K562 (cell line): ENCODE measurements at regions not wholly inside any gene's neighbourhood (a gene's known extent, or its start where the extent isn't known, plus 50 kb on each side); places are given as distances from the start of the nearest gene placed in this dataset.

ENCODE experiments used
- ATAC-seq: fragments of 200-7000 bp; cut with Tn5 transposase; 3 replicates; pipeline ENCODE4 v1.9.1; 2020; ENCODE audit warnings: moderate library complexity
- BruUV-seq: library from RNA; stranded (reverse); fragments of 400-500 nt; replicated peaks from 2 replicates; lab custom pipeline; 2021; lab: Mats Ljungman, UMichigan
- CTCF ChIA-PET: fragments of 300-600 bp; formaldehyde crosslinking; extraction: SDS; loops from one replicate; lab custom pipeline; 2021; ENCODE audit warnings: low intra/inter-chr PET ratio; lab: Yijun Ruan, JAX
- POLR2A ChIA-PET: fragments of 300-600, 350-650 bp; sonication (Branson Sonifier 250); formaldehyde crosslinking; extraction: SDS; loops from one replicate; lab custom pipeline; 2021; ENCODE audit warnings: antibody characterized with exemption, inconsistent platforms; lab: Yijun Ruan, JAX
- DNase-seq, 4 experiments: peaks; one replicate each; pipeline versions ENCODE4 v3.0.0 to v3.0.0-alpha.2; 2011 to 2018; ENCODE audit warnings: low spot score in 3 of 4, mixed read lengths in 3 of 4; ENCODE audit errors: extremely low read depth in 1 of 4
- FAIRE-seq: peaks from 2 replicates; lab custom pipeline; 2011; peaks lifted over from hg19 to GRCh38; lab: Jason Lieb, UNC
- H2AFZ ChIP-seq: 2 replicates; pipeline ENCODE4 v1.6.0; 2011; ENCODE audit warnings: low read depth, low read length, control low read depth, inconsistent platforms
- H3K27ac ChIP-seq: fragments of 200-600 bp; 3 replicates; pipeline ENCODE4 v1.8.0; 2011; ENCODE audit warnings: low read depth, mild to moderate bottlenecking, control low read depth, inconsistent platforms, low read length, moderate library complexity, mixed read lengths; ENCODE audit errors: extremely low read depth
- H3K27me3 ChIP-seq, 2 experiments: fragments of 300-600 bp in 1 of 2; 2 replicates in 1 of 2; 3 replicates in 1 of 2; pipeline versions ENCODE4 v1.6.0 to v1.8.0; 2011; ENCODE audit warnings: inconsistent platforms in 2 of 2, low read length in 2 of 2, mild to moderate bottlenecking in 1 of 2, mixed read lengths in 1 of 2, moderate library complexity in 1 of 2; ENCODE audit not compliant: control insufficient read depth in 2 of 2, insufficient read depth in 2 of 2
- H3K36me3 ChIP-seq: fragments of 300-600 bp; 3 replicates; pipeline ENCODE4 v1.8.0; 2011; ENCODE audit warnings: mild to moderate bottlenecking, low read length, inconsistent platforms; ENCODE audit not compliant: control insufficient read depth, insufficient read depth
- H3K4me1 ChIP-seq, 2 experiments: fragments of 200-600 bp in 1 of 2; replicated peaks in 1 of 2; 2 replicates in 1 of 2; 3 replicates in 1 of 2; pipeline versions ENCODE4 v1.5.1 to v1.8.0; 2011; ENCODE audit warnings: inconsistent platforms in 2 of 2, low read length in 2 of 2, mild to moderate bottlenecking in 1 of 2, mixed read lengths in 1 of 2, moderate library complexity in 1 of 2; ENCODE audit not compliant: control insufficient read depth in 2 of 2, insufficient read depth in 2 of 2
- H3K4me2 ChIP-seq: 2 replicates; pipeline ENCODE4 v1.6.1; 2011; ENCODE audit warnings: low read length, control low read depth, inconsistent platforms, mixed read lengths; ENCODE audit not compliant: insufficient read depth
- H3K4me3 ChIP-seq: fragments of 200-600 bp; sonication (generic), shearing (Covaris generic); 2 replicates; pipeline ENCODE4 v1.5.1; 2016; ENCODE audit warnings: control low read depth, inconsistent platforms
- H3K79me2 ChIP-seq: fragments of 200-600 bp; 3 replicates; pipeline ENCODE4 v1.8.0; 2011; ENCODE audit warnings: low read length, inconsistent platforms; ENCODE audit not compliant: control insufficient read depth, insufficient read depth
- H3K9ac ChIP-seq, 2 experiments: 2 replicates each; pipeline versions ENCODE4 v1.6.0 to v1.6.1; 2011; ENCODE audit warnings: low read depth in 2 of 2, low read length in 2 of 2, control low read depth in 1 of 2, inconsistent platforms in 1 of 2, mild to moderate bottlenecking in 1 of 2, mixed read lengths in 1 of 2; ENCODE audit not compliant: insufficient read depth in 1 of 2
- H3K9me1 ChIP-seq: one replicate; pipeline ENCODE4 v1.6.0; 2011; ENCODE audit warnings: inconsistent platforms, mild to moderate bottlenecking, low read length, moderate library complexity; ENCODE audit not compliant: control insufficient read depth, insufficient read depth
- H3K9me3 ChIP-seq: replicated peaks from 2 replicates; pipeline ENCODE4 v1.5.1; 2011; ENCODE audit warnings: low read depth, low read length, inconsistent platforms; ENCODE audit not compliant: control insufficient read depth, insufficient read depth
- H4K20me1 ChIP-seq: replicated peaks from 2 replicates; pipeline ENCODE4 v1.6.1; 2011; ENCODE audit warnings: low read length, inconsistent platforms, mixed read lengths; ENCODE audit not compliant: control insufficient read depth, insufficient read depth
- ARID2 ChIP-seq: fragments of 450-650 bp; IDR thresholded peaks from 2 replicates; pipeline ENCODE4 v1.6.1; 2017; ENCODE audit warnings: antibody characterized with exemption, mild to moderate bottlenecking
- CHD7 ChIP-seq: fragments of 200-600 bp; sonication (generic); IDR thresholded peaks from one replicate; pipeline ENCODE4 v1.6.1; 2012; ENCODE audit warnings: mild to moderate bottlenecking, low read depth, low read length, inconsistent platforms
- DACH1 ChIP-seq: fragments of 450-650 bp; IDR thresholded peaks from 2 replicates; pipeline ENCODE4 v1.6.1; 2018; ENCODE audit not compliant: partially characterized antibody
- MTA2 ChIP-seq: fragments of 450-650 bp; IDR thresholded peaks from 2 replicates; pipeline ENCODE4 v1.6.1; 2016; ENCODE audit warnings: low read depth
- MYNN ChIP-seq, 2 experiments: sonication (generic); formaldehyde crosslinking in 1 of 2; IDR thresholded peaks; 2 replicates each; pipeline versions ENCODE4 v1.5.0 to v1.6.1; 2016 to 2020; ENCODE audit warnings: antibody characterized with exemption in 1 of 2, missing genetic modification reagents in 1 of 2
- NUFIP1 ChIP-seq: fragments of 450-650 bp; IDR thresholded peaks from 2 replicates; pipeline ENCODE4 v1.6.1; 2018; ENCODE audit not compliant: partially characterized antibody
- PHF21A ChIP-seq: fragments of 450-650 bp; IDR thresholded peaks from 2 replicates; pipeline ENCODE4 v1.6.1; 2017; ENCODE audit warnings: low read depth, borderline replicate concordance
- RBM34 ChIP-seq: fragments of 200-400 bp; formaldehyde crosslinking; IDR thresholded peaks from 2 replicates; pipeline ENCODE4 v1.6.1; 2018; ENCODE audit warnings: low read length, borderline replicate concordance; ENCODE audit not compliant: insufficient read depth
- SETDB1 ChIP-seq: IDR thresholded peaks from one replicate; pipeline ENCODE4 v1.6.1; 2012; ENCODE audit warnings: low read length, control low read depth, inconsistent platforms
- SMC3 ChIP-seq: conservative IDR thresholded peaks from 2 replicates; pipeline ENCODE4 v1.6.1; 2011; ENCODE audit warnings: low read depth, low read length, improper control_type of control experiment; ENCODE audit not compliant: insufficient read depth
- SNIP1 ChIP-seq: fragments of 450-650 bp; IDR thresholded peaks from 2 replicates; pipeline ENCODE4 v1.7.1; 2017; ENCODE audit warnings: low read depth, mild to moderate bottlenecking
- WGBS: fragments of 100-300 bp; shearing (Covaris generic); methylation state at CpG from one replicate; pipeline ENCODE4 v1.1.6; 2016; ENCODE audit warnings: low coverage, mixed read lengths; ENCODE audit not compliant: insufficient coverage; ENCODE audit errors: missing lambda C conversion rate; 5-methylcytosine and 5-hydroxymethylcytosine counted together
- in situ Hi-C: fragments of 300-500 bp; cut with MboI; formaldehyde crosslinking; loops from 4 replicates; pipeline ENCODE4 v1.15.0; 2018; ENCODE audit warnings: inconsistent platforms, mixed read lengths
- intact Hi-C: fragments of 100-400 bp; cut with micrococcal nuclease; formaldehyde crosslinking; loops from 2 replicates; pipeline ENCODE4 v1.14.2; 2022
- TF ChIP-seq, protein P1 (sequence below): sonication (generic); formaldehyde crosslinking; IDR thresholded peaks from 2 replicates; pipeline ENCODE4 v1.8.1; 2023; ENCODE audit warnings: mild to moderate bottlenecking, missing genetic modification reagents

DNA sequence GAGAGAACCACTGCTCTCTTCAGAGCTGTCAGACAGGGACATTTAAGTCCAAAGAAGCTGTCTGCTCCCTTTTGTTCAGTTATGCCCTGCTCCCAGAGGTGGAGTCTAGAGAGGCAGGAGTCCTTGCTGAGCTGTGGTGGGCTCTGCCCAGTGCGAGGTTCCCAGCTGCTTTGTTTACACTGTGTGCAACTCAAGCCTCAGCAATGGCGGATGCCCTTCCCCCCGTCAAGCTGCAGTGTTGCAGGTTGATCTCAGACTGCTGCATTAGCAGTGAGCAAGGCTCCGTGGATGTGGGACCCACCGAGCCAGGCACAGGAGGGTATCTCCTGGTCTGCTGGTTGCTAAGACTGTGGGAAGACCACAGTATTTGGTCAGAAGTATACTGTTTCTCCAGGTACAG lies 438.9 kb downstream of the ARL4A start:
- intact Hi-C loops = no loop called here
- no peak overlapping the region for H3K4me3 ChIP-seq
- 38% methylated on average over 5 of the region's 5 CpGs for WGBS
- H3K4me1 ChIP-seq = no peaks in the 10 kb centered on the region; a peak in 1 of 5 replicates
- H3K36me3 ChIP-seq = no peaks in the 10 kb centered on the region
- H3K9me3 ChIP-seq = no peaks in the 10 kb centered on the region
- ATAC-seq (no peak; the same call in 2 of the 3 replicates), DNase-seq (no peak), FAIRE-seq (no peak)
- no TSS peak for BruUV-seq
- H3K9ac ChIP-seq = no peak overlapping the region
- ChIA-PET CTCF (no interaction called here), POLR2A (no interaction called here)
- H3K27ac ChIP-seq = no peak overlapping the region
- no peaks in the 10 kb centered on the region for H3K79me2 ChIP-seq
- H3K4me2 ChIP-seq = no peak overlapping the region; the same call in 1 of the 2 replicates
- no peaks in the 10 kb centered on the region for H4K20me1 ChIP-seq
- in situ Hi-C loops = no loop called here
- peak overlapping the region; percentile 53; the same call in 1 of the 2 replicates for H2AFZ ChIP-seq
- H3K27me3 ChIP-seq = no peaks in the 10 kb centered on the region
- H3K9me1 ChIP-seq = no peaks in the 10 kb centered on the region
- TF ChIP-seq SETDB1 (no peak), SNIP1 (no peak), CHD7 (no peak), MYNN (IDR thresholded peaks at IDR 0.05) (no peak), MYNN (CRISPR knock-in tag; IDR thresholded peaks at IDR 0.05) (no peak), RBM34 (no peak), NUFIP1 (no peak), MTA2 (no peak), SMC3 (no peak), DACH1 (no peak), ARID2 (no peak), PHF21A (no peak)
- TF ChIP-seq, protein P1, sequence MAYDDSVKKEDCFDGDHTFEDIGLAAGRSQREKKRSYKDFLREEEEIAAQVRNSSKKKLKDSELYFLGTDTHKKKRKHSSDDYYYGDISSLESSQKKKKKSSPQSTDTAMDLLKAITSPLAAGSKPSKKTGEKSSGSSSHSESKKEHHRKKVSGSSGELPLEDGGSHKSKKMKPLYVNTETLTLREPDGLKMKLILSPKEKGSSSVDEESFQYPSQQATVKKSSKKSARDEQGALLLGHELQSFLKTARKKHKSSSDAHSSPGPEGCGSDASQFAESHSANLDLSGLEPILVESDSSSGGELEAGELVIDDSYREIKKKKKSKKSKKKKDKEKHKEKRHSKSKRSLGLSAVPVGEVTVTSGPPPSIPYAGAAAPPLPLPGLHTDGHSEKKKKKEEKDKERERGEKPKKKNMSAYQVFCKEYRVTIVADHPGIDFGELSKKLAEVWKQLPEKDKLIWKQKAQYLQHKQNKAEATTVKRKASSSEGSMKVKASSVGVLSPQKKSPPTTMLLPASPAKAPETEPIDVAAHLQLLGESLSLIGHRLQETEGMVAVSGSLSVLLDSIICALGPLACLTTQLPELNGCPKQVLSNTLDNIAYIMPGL = no peak
